ENCODE measurements at regions not wholly inside any gene's neighbourhood (a gene's known extent, or its start where the extent isn't known, plus 50 kb on each side); places are given as distances from the start of the nearest gene placed in this dataset.

DNA sequence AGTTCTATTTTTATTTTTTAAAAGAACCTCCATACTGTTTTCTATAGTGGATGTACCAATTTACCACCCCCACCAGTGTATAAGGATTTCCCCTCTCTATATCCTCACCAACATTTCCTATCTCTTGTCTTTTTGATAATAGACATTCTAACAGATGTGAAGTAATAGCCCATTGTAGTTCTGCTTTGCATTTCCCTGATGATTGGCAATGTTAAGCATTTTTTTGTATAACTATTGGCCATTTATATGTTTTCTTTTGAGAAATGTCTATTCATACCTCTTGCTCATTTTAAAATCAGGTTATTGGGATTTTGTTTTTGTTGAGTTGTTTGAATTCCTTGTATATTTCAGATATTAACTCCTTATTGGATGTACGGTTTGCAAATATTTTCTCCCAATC is 251.1 kb upstream of the HTR2C start:
- TF ChIP-seq, protein P1, sequence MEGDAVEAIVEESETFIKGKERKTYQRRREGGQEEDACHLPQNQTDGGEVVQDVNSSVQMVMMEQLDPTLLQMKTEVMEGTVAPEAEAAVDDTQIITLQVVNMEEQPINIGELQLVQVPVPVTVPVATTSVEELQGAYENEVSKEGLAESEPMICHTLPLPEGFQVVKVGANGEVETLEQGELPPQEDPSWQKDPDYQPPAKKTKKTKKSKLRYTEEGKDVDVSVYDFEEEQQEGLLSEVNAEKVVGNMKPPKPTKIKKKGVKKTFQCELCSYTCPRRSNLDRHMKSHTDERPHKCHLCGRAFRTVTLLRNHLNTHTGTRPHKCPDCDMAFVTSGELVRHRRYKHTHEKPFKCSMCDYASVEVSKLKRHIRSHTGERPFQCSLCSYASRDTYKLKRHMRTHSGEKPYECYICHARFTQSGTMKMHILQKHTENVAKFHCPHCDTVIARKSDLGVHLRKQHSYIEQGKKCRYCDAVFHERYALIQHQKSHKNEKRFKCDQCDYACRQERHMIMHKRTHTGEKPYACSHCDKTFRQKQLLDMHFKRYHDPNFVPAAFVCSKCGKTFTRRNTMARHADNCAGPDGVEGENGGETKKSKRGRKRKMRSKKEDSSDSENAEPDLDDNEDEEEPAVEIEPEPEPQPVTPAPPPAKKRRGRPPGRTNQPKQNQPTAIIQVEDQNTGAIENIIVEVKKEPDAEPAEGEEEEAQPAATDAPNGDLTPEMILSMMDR (IDR thresholded peaks at IDR 0.05; ENCODE audit: low read depth, low read length) = no peak
- no peak overlapping the region for H3K27ac ChIP-seq (ENCODE audit: low read depth, low read length)
- H3K27me3 ChIP-seq (ENCODE audit: control insufficient read depth, insufficient read depth, low read length) = no peaks in the 10 kb centered on the region
- ChIA-PET CTCF (no interaction called here), POLR2A (no interaction called here)
- H3K4me3 ChIP-seq (ENCODE audit: low read depth, low read length) = no peak overlapping the region
- DNase-seq (ENCODE audit: low read depth, low spot score) = no peak
- peaks cover 4% of the 10 kb centered on the region; the same call in 1 of the 2 replicates for H3K9me3 ChIP-seq (ENCODE audit: control insufficient read depth, insufficient read depth, low read length)

DNA sequence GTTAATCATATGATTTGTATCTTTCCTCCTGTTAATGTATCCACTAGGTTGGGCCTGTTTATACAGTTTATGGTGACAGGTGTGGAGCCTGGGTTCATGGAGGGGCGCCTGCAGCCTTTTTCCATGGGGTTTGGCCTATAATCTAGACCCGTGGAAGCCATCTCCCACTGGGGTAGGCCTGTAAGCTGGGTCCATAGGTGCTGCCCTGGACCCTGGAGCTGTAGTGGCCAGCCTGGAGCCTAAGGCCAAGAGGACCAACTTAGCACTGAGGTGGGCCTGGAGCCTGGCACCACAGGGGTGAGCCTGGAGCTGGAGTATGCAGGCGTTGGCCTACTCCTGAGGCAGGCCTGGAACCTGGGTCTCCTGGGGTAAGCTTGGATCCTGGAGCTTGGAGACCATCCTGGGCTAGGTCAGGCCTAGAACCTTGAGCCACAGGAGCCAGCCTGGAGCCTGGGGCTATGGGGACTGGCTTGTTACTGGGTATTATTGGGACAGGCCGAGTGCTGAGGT is 249.4 kb upstream of the HTR2C start:
- H3K27me3 ChIP-seq (ENCODE audit: control insufficient read depth, insufficient read depth, low read length) = no peaks in the 10 kb centered on the region
- H3K9me3 ChIP-seq (ENCODE audit: control insufficient read depth, insufficient read depth, low read length) = peaks cover 4% of the 10 kb centered on the region; the same call in 1 of the 2 replicates
- ChIA-PET CTCF (no interaction called here), POLR2A (no interaction called here)
- no peak for DNase-seq (ENCODE audit: low read depth, low spot score)
- H3K4me3 ChIP-seq (ENCODE audit: low read depth, low read length) = no peak overlapping the region
- TF ChIP-seq, protein P1 (IDR thresholded peaks at IDR 0.05; ENCODE audit: low read depth, low read length) = no peak
- no peak overlapping the region for H3K27ac ChIP-seq (ENCODE audit: low read depth, low read length)

DNA sequence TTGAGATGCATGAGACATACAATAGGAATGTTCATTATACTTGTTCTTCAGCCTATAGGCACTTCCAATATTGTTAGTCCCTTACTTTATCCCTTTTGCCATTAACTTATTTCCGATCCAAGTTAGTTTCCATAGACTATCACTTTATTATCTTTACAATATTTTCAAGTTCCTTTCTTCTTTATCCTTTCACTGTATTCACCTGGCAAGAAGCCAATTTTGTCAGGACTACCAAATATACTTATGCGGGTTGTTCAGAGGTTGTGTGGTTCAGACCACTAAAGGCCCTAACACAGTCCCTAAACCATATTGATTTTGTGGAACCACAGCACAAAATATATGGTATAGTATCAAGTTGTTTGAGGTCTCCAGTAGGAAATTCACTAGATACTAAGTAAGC is 245.0 kb upstream of the HTR2C start:
- no peaks in the 10 kb centered on the region for H3K27me3 ChIP-seq (ENCODE audit: control insufficient read depth, insufficient read depth, low read length)
- TF ChIP-seq, protein P1 (IDR thresholded peaks at IDR 0.05; ENCODE audit: low read depth, low read length) = no peak
- ChIA-PET POLR2A (no interaction called here), CTCF (no interaction called here)
- no peak for DNase-seq (ENCODE audit: low read depth, low spot score)
- H3K9me3 ChIP-seq (ENCODE audit: control insufficient read depth, insufficient read depth, low read length) = peaks cover 4% of the 10 kb centered on the region; the same call in 1 of the 2 replicates
- no peak overlapping the region for H3K4me3 ChIP-seq (ENCODE audit: low read depth, low read length)
- no peak overlapping the region for H3K27ac ChIP-seq (ENCODE audit: low read depth, low read length)

DNA sequence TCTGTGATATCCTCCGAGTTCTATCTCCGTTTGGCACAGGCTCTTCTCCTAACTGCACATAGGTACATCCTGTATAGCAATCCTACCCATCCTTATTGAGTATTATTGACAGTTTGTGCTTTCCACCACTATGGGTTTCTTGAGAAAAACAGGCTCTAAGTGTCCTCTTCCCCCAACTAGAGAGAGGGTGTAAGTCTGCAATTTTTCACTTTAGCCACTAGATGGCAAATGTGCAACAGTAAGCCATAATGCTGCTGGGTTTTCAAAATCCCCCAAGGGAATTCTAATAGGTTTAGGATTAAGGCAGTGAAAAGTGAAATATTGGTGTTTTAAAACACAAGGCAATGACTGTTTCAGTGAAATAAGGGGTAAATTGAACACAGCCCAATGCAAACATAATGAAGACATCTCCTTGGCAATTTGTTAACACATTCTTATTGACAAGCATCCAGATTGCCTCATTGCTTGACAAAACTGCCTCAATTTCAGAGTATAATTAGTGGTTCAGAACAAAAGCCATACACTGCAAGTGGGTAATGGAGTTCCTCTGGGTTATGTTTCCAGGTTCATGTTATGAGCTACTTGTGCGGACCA is 239.0 kb upstream of the HTR2C start:
- TF ChIP-seq, protein P1 (IDR thresholded peaks at IDR 0.05; ENCODE audit: low read depth, low read length) = peak; percentile 49
- no peaks in the 10 kb centered on the region for H3K9me3 ChIP-seq (ENCODE audit: control insufficient read depth, insufficient read depth, low read length)
- no peak overlapping the region for H3K27ac ChIP-seq (ENCODE audit: low read depth, low read length)
- CTCF ChIA-PET = no interaction called here
- no peaks in the 10 kb centered on the region for H3K27me3 ChIP-seq (ENCODE audit: control insufficient read depth, insufficient read depth, low read length)
- POLR2A ChIA-PET = no interaction called here
- no peak for DNase-seq (ENCODE audit: low read depth, low spot score)
- no peak overlapping the region for H3K4me3 ChIP-seq (ENCODE audit: low read depth, low read length)

DNA sequence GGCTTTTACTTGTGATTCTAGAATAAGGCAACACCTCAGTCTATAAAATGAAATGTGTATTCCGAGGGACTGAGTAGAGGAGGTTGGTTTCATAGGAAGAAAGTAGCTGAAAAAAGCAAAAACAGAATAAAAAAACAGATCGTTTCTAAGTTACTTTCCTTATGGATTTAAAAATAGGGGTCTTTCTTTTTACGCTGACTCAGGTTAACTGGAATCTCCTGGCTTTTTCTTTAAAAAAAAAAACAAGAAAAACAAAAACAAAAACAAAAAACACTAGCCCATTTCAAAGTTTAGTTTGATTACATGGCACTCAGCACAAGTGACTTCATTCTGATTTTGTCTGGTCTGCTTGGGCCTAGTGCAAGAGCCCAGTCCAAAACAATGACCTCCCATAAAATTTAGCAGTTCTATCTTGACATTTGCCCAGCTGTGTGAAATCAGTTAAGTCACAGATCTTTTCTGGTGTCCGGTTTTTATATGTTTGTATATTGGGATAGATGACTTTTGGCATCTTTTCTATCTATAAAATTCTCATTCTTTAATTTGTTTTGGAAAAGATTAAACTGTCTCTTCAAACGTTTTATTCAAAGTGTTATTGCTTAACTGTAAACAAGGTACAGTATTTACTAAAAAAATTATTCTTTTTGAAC is 222.7 kb upstream of the HTR2C start:
- H3K9me3 ChIP-seq (ENCODE audit: control insufficient read depth, insufficient read depth, low read length) = no peaks in the 10 kb centered on the region
- no peak for DNase-seq (ENCODE audit: low read depth, low spot score)
- POLR2A ChIA-PET = no interaction called here
- TF ChIP-seq, protein P1 (IDR thresholded peaks at IDR 0.05; ENCODE audit: low read depth, low read length) = no peak
- H3K27me3 ChIP-seq (ENCODE audit: control insufficient read depth, insufficient read depth, low read length) = no peaks in the 10 kb centered on the region
- CTCF ChIA-PET = no interaction called here
- H3K4me3 ChIP-seq (ENCODE audit: low read depth, low read length) = no peak overlapping the region
- H3K27ac ChIP-seq (ENCODE audit: low read depth, low read length) = no peak overlapping the region
